ENCODE measurements at regions not wholly inside any gene's neighbourhood (a gene's known extent, or its start where the extent isn't known, plus 50 kb on each side); places are given as distances from the start of the nearest gene placed in this dataset.

GRCh38 chr1:57784356-57784755 lies 360.5 kb upstream of the DAB1 start:
- DNase-seq, result no peak

GRCh38 chr1:57782357-57782756 lies 358.5 kb upstream of the DAB1 start:
- DNase-seq, result no peak

DNA sequence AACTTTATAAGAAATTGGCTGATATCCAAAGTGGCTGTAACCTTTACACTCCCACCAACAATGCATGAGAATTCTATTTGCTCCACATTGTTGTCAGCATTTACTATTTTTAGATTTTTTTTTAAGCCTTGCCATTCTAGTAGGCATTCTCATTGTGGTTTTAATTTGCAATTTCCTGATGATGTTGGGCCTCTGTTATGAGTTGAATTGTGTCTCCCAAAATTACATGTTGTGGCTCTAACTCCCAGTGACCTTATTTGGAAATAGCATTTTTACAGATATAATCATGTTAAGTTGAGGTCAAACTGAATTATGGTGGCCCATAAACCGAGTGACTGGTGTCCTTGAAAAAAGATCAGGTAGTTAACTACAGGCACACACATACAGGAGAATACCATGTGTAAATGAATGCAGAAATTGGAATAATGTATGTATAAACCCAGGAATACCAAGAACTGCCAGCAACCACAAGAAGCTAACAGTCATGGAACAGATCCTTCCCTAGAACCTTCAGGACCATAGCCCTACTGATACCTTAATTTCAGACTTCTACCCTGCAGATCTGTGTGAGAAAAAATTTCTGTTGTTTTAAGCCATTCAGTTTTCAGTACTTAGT lies 348.8 kb upstream of the DAB1 start:
- no peak for DNase-seq

GRCh38 chr1:57770772-57771171 lies 346.9 kb upstream of the DAB1 start:
- no peak for DNase-seq

DNA sequence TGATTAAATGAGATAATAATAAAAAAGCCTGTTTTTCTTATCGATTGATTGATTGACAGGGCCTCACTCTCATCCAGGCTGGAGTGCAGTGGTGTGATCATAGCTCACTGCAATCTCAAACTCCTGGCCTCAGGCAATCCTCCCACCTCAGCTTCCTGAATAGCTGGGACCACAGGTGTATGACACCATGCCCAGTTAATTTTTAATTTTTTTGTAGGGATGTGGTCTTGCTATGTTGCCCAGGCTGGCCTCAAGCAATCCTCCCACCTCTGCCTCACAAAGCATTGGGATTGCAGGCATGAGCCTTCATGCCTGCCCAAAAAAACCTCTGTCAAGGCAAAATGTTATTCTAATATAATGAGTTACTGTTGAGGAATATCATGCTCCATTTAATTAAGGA lies 346.4 kb upstream of the DAB1 start:
- no peak for DNase-seq

- no peak for DNase-seq
These were observed 337.8 kb upstream of the DAB1 start for GRCh38 chr1:57761628-57762027.

DNA sequence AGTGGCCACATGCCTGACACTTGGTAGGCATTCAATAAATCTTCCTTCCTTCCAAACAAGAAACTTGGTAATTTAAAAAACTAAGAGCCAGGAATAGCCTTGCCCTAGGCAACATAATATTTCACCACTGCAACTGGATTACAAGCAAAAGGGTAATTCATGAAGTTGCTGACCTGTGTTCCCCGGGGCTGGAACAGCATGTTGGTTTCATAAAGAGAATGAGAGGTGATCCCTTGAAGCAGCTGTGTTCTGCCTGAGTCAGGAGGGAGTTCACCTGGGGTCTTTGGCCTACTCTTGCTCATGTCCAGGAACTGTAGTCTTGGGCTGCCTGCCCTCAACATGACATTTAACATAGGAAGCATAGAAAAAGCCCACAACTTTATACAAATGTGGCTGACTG lies 329.0 kb upstream of the DAB1 start:
- DNase-seq, result no peak

- no peak for DNase-seq
These were observed 324.9 kb upstream of the DAB1 start for GRCh38 chr1:57748719-57749118.

- DNase-seq, result no peak
These were observed 324.0 kb upstream of the DAB1 start for GRCh38 chr1:57747818-57748217.

DNA sequence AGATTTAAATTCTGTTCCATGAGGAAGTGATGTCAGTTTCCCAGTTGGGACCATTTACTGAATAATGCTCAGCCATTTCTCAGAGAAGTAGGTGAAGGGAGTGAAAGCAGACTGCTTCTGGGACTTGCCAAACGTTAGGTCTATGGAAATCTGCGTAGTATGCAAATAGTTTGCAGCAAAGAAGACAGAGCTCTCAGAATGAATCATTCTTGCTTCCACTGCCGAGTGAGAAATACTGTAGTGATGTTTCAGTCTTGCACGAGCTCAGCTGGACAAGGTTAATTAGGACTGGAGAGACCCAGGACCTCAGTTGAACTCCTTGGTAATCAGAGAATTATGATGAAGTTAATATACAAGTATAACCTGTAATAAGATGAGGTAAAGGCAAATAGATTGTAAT lies 317.7 kb upstream of the DAB1 start:
- no peak for DNase-seq

DNA sequence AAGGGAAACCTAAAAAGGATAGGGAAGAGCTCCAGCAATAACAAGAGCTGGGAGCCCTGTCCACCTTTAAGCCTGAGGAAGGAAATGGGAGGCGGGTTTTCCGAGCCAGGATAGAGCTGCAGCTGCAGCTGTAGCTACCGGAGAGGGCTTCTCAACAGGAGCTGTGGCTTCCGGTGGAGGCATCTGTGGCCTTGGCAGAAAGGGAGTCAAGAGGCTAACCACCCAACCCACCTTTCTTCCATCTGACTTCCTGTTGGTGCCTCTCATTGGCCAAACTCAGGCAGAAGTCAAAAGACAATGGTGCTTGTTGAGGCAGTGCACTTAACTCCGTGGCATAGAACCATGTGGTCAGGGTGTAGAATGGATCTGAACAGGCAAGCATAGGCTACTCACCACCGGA lies 313.1 kb upstream of the DAB1 start:
- no peak for DNase-seq

DNA sequence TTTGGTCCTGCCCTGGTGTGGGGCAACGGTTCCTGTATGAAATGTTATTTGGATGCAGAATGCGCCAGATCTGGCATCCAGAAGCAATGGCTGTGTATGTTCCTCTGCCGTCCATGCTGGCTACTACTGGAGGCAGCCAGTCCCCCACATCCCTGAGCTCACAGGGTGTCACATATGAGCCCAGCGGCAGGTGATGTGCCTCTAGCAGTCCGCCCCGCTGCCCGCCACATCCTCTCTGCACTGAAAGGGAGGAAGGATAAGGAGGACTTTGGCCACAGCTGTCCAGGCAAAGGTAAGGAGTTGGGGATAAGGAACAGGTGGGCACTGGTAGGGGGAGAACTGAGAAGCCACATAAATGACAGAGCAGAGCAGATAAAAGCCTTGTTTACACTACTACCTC lies 305.3 kb upstream of the DAB1 start:
- no peak for DNase-seq

DNA sequence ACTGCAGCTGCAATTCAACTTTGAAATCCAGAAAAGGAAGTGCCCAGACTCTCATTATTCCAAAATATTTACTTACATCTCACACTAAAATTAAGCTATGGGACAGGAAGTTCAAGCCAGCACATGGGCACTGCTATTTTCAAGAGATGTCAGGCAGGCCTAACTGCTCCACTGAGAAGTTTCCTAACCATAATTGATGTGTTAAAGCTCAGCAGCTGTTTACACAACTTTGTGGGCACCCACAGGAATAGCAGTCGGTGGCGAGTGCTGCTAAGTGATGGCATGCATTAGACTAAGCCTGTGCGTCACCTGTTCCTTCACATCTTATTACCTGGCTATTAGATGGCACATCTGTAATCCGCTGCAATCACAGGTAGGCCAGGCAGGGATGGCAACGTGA lies 303.3 kb upstream of the DAB1 start:
- DNase-seq, result no peak

DNA sequence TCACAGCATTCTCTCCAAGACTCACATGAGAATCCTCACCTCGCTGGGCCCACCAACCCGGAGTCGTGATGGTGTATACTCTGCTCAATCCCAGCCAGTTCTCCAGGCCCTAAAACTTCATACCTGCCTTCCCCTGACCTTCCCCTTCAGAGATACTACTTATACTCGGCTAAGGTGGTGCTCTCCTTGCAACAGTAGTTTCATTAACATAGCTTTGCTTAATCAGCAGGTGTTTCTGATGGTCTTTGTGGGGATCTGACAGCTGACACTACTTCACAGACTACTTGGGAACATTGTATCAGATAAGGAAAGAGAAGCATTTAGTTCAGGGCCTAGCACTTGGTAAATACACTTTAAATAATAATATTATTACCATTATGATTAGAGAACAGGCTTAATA lies 301.5 kb upstream of the DAB1 start:
- DNase-seq, result no peak

DNA sequence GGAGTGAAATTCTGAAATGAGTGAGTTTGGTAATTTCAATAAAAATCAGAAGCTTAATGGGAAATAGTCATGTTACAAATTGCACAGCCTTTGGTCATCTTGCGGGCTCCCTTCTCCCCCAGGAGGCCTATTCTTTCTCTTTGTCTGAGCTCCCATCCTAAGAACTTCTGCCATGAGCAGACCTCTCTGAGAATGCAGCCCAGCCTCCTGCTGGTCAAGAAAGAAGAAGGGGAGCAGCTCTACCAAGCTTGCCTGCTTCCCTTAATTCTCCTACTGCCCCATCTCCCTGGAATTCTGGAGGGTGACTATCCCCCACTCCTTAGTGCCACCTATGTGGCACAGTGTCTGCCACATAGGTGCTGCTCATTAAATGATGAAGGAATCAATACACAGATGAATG lies 300.7 kb upstream of the DAB1 start:
- no peak for DNase-seq

- DNase-seq, result no peak
These were observed 298.6 kb upstream of the DAB1 start for GRCh38 chr1:57722285-57722978.

GRCh38 chr1:57721001-57721400 lies 297.1 kb upstream of the DAB1 start:
- no peak for DNase-seq

GRCh38 chr1:57719274-57719673 lies 295.4 kb upstream of the DAB1 start:
- no peak for DNase-seq

- DNase-seq, result no peak
These were observed 289.6 kb upstream of the DAB1 start for GRCh38 chr1:57713501-57713900.

DNA sequence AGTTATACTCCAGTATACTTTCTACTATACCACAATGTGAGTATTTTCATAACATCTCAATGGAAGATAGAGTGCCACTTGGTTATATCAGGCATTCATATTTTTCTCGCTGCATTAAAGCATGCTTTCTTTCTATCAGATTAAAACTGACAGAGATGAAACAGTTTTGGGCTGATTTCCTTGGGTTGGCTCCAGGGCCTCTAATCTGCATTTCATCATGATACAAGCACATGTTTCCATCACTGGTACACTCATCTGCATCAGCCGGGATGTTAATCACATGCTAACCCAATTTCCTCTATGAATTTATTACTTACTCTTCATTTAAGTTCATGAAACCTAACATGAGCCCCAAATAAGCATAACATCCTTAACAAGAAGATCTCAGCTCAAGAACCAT lies 289.0 kb upstream of the DAB1 start:
- DNase-seq, result no peak

DNA sequence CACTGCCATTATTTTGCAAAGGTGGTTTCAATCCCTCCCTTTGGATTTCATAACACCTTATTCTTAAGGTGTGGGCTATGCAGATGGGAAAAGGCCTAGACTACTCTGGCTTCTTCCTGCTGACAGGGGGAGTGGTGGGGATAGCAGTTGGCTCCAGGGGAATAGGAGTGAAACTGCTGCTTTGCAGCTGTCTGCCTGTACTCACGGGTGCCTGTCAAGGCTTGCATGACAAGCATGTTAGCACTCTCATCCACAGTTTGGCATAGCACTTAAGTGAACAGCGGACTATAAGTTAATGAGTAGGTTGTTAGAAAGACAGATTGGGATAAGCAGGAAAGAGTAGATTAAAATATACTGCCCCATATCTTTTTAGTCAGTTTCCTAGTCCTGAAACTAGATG lies 287.5 kb upstream of the DAB1 start:
- DNase-seq, result no peak

- no peak for DNase-seq
These were observed 283.8 kb upstream of the DAB1 start for GRCh38 chr1:57707631-57708030.

- no peak for DNase-seq
These were observed 281.0 kb upstream of the DAB1 start for GRCh38 chr1:57704811-57705210.

DNA sequence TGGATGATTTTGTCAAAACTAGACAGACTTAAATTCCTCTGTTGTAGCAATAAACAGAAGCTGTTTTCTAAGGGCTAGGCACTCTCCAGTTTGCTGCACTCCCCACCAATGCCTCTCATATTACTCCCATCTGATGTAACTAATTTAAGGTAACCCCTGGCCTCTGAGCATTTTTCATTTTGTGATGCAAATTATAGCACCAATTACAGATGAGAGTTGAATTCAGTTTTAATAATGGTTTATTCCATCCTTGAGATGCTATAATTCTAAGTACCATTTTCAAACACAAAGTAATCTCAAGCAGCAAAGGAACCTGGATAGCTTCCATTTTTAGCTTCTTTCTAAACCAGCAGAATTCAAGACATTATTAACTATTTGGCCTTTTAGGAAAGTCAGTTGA lies 280.4 kb upstream of the DAB1 start:
- no peak for DNase-seq

DNA sequence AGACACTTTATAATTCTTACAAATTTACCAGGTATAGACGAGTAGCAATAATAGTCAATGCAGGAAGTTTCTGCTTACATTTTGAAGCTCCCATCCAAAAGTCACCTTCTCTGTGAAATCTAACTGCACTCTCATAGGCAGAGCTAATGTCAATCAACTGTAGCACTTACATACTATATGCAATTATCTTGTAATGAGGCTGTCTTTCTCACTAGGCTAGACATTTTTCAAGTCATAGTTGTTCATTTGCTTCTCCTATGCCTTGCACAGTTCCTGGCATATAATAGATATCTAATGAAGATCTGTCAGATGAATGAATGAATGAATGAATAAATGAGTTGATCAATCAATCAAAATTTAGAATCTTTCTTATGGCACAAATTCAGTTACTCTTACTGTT lies 273.0 kb upstream of the DAB1 start:
- DNase-seq, result no peak

Data from stimulated activated CD4-positive, alpha-beta T cell treated with anti-CD3 and anti-CD28 coated beads, Interleukin-15, amount 100 ng/mL, for 24 hours (primary cell).